ENCODE measurements at regions not wholly inside any gene's neighbourhood (a gene's known extent, or its start where the extent isn't known, plus 50 kb on each side); places are given as distances from the start of the nearest gene placed in this dataset.
A peak's percentile ranks its signal among the peaks of the same experiment; 100 is the strongest.
"Not testable (repeated sequence)": the region's sequence is repeated elsewhere in the genome, so short reads cannot be mapped to it uniquely, and the experiment has no call there.

DNA sequence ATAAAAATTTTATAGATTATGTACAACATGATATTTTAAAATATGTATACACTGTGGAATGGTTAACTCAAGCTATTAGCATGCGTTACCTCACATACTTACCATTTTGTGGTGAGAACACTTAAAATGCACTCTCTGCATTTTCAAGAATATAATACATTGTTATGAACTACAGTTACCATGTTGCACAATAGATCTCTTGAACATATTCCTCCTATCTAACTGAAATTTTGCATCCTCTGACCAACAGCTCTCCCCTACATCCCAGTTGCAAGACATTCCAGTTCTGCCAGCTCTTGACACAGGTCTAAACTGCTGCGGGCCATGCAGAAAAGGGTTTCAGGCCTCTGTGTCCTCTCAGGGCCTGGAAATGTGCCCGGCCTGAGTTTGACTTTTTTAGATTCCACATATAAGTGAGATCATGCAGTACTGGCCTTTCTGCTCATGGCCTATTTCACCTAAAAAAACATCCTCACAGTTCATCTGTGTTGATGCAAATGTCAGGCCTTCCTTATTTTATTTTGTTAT lies 113.7 kb downstream of the CDCA7 start:
- no peak for DNase-seq

DNA sequence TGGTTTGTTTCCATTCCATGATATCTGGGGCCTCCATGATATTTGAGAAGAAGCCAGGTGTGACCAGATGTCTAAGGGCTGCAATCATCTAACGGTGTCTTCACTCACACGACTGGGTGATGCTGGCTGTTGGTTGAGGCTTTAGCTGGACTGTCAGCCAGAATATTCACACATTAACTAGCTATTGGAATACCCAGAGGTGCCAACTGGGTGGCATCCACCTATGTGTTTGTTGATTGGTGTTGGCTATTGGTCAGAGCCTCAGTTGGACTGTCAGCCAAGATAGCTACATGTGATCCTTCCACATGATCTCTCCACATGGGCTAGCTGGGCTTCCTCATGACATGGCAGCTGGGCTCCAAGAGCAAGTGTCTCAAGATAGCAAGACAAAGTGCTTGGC lies 117.4 kb downstream of the CDCA7 start:
- DNase-seq: no peak

- DNase-seq: no peak
These were observed 128.5 kb downstream of the CDCA7 start for GRCh38 chr2:173483137-173483536.

GRCh38 chr2:173488861-173489260 lies 134.2 kb downstream of the CDCA7 start:
- no peak for DNase-seq

DNA sequence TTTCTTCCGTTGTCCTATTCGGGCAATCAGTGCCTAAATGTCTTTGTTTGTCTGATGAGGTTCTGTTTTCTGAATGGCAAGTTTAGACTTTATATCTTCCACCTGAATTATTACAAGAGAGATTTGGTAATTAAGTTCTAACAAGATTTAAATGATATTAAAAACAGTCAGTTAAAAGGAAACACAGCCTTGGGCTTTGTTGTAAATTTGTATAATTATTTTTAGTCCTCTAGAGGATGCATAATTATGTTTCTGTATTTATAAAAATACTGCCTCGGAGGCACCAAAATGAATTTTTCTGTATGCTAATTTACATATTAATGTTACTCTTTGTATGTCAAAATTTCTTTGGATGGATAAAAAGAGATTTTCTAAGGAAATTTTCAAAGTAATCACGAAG lies 136.7 kb downstream of the CDCA7 start:
- DNase-seq: no peak

DNA sequence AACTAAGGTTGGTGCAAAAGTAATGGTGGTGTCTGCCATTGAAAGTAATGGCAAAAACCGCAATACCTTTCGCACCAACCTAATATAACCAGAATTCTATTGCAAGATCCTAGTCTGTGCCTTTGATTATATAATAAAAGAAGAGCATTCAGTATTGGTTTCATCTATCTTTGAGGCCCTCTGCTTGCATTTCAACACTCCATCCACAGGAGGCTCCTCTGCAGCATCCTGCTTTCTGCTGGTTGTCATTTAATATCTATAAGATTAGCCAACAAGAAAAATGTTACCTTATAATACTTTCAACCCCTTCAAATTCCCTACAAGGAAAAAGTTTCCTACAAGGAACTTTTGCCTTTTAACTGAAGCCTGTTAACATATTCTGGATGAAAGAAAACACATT lies 139.2 kb downstream of the CDCA7 start:
- no peak for DNase-seq

- DNase-seq: no peak
These were observed 142.1 kb downstream of the CDCA7 start for GRCh38 chr2:173496746-173497145.

DNA sequence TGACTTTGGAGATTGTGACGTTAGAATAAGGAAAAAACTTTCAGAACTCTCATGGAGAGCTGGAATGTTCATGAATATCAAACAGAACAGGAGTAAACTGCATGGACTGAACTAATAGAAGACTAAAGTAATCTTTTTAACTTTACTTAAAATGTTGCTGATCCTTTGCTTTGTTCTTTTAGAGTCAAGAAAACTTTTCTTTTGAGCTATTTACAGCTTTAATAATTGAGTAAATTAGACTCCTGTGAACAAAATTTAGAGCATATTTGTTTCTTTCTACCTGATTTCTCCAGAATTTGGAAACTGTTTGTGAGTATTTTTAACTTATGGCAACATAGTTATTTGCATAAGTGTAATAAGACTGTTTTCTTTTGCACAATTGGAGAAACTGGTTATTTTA lies 146.3 kb downstream of the CDCA7 start:
- no peak for DNase-seq

DNA sequence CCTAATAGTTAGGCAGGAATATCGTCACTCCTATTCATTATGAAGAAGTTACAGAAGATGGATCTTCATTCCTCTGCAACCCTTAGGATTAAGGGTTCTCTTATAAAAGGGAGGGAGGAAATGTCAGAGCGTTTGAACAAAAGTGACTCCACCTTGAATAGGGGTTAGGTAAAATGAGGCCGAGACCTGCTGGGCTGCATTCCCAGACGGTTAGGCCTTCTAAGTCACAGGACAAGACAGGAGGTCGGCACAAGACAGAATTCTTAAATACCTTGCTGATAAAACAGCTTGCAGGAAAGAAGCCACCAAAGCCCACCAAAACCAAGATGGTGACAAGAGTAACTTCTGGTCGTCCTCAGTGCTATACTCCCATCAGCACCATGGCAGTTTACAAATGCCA lies 147.6 kb downstream of the CDCA7 start:
- no peak for DNase-seq

DNA sequence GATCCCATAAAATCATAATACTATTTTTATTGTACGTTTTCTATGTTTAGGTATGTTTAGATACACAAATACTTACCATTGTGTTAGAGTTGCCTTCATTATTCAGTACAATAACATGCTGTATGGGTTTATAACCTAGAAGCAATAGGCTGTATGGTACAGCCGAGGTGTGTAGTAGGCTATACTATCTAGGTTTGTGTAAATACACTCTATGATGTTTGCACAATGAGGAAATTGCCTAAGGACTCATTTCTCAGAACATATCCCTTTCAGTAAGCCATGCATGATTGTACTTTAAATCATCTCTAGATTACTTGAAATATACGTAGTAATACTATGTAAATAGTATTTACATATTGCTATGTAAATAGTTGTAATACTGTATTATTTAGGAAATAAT lies 156.7 kb downstream of the CDCA7 start:
- no peak for DNase-seq

GRCh38 chr2:173511942-173512341 lies 157.3 kb downstream of the CDCA7 start:
- no peak for DNase-seq

DNA sequence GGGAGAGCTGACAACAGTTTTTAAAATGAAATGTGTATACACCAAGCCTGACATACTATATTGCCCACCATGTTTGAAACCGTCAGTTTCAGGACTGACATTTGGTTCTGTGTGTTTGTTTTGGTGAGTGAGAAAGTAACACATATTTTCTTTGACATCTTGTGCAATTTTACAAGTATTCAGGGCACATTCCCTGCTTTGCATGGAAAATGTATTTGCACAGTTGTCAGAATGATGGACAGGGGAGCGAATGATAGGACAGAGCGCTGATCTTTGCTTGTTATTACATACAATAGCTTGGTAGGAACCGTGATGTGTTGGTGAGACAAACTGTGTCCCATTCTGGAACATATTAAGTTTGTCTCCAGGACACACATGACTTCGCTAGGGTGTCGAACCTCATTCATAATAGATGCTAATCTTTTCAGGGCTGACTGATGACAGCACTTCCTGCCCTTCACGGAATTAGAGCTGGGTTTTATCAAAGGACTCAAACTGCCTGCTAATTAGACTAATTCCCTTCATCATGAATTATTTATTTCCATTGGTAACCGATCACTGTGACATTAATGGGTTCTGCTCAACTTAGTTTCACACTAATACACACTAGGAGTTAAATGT lies 158.5 kb downstream of the CDCA7 start:
- DNase-seq: no peak

DNA sequence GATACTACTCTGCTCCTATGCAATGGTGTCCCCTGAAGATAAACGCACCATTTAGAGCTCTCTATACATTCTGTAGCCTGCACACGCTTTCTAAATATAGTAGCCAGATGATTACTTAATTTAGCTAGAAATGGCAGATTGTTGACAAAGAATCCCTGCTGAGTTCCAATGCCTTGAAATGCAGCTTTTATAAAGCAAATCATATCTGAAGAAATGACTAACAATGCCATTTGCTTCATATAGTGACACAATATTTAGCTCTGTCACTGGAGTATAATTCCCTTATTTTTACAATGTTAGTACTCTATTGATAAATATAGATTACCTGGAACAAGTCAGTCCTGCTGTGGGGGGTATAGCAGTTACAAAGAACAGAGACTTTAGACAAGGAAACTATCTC lies 166.2 kb downstream of the CDCA7 start:
- DNase-seq: no peak

- DNase-seq: no peak
These were observed 166.9 kb downstream of the CDCA7 start for GRCh38 chr2:173521450-173522192.

GRCh38 chr2:173523497-173523896 lies 168.8 kb downstream of the CDCA7 start:
- DNase-seq: peak; percentile 73 to 84 (median 81)

DNA sequence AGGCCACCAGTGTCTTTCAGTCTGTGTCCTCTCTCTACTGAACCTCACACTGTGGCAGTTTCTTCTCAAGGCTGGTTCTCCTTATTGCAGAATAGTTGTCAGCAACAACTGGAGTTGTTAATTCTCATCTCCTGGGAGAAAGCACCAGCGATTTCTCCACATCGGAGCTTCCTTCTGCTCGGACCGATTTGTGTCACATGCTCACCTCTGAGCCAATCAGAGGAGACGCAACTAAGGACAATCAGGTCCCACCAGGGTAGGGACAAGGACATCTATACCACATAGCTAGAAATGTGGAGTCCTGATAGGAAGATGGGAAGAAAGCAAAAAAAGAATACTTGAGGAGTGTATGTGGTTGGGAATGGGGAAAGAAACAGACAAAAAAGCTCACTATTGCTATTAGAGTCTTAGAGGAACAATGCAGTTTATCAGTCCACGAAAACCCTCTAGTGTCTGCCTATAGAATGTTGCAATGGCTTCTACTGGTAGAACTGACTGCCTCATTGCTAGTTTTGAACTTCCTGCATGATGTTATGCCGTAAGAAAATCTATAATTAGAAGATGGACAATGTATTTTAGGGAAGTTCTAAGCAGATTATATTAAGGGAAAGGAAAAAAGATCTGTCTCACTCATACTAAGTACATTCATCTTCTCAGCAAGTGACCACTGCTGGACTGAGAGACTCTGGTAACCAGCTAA lies 169.7 kb downstream of the CDCA7 start:
- DNase-seq: peak; percentile 68 to 89 (median 86)

GRCh38 chr2:173532732-173533531 lies 178.3 kb downstream of the CDCA7 start:
- not testable (repeated sequence) for DNase-seq

GRCh38 chr2:173537694-173538093 lies 183.0 kb downstream of the CDCA7 start:
- peak in 1 of 3 donors; percentile 10 for DNase-seq

- DNase-seq: no peak
These were observed 184.9 kb downstream of the CDCA7 start for GRCh38 chr2:173539615-173540014.

GRCh38 chr2:173544641-173545363 lies 190.1 kb downstream of the CDCA7 start:
- no peak for DNase-seq

DNA sequence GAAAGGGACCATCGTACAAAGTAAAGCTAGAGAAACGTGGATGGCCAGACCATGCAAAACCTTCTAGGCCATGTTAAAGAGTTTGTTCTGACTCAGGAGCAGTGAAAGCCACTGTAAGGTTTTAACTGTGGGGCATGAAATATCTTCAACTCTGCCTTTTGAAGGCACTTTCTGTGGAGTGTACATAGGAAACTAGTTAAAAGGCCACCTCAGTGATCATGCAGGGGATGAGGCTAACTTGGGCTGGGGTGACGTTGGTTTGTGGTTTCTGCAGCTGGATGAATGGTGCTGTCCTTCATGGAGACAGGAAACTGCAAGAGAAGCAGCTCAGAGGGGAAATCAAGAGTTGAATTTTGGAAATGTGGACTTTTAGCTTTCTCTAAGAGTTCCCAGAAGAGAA lies 190.7 kb downstream of the CDCA7 start:
- peak; percentile 78 to 88 (median 80) for DNase-seq

DNA sequence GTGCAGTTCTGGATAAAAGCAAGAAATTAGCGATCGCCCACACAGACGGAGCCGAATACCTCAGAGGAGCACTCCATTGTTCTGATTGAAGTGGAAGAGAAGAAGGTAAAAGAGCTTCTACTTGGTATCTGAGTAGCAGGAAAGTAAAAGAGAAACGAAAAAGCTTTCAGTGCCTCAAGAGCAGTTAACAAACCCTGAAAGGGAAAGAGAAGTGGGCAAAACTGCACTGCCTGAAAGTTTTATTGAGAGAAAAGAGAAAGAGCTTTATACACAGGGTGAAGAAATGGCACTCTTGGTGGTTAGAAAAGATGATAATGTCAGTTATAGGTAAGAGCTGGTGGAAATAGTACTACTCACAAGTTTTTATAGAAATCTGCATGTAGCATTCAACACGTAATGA lies 192.8 kb downstream of the CDCA7 start:
- DNase-seq: peak; percentile 23 to 40 (median 34)

Data from suppressor macrophage treated with lipopolysaccharide for 1 hour (primary cell).